Ishikawa (cell line): ENCODE measurements at regions not wholly inside any gene's neighbourhood (a gene's known extent, or its start where the extent isn't known, plus 50 kb on each side); places are given as distances from the start of the nearest gene placed in this dataset.

Experiments
- CEBPB ChIP-seq: IDR thresholded peaks from 2 replicates; pipeline ENCODE4 v1.6.1; 2012
- CREB1 ChIP-seq: IDR thresholded peaks from 2 replicates; pipeline ENCODE4 v1.6.1; 2012; ENCODE audit warnings: low read depth
- EGR1 ChIP-seq: IDR thresholded peaks from 2 replicates; pipeline ENCODE4 v1.6.1; 2012
- EP300 ChIP-seq: IDR thresholded peaks from 2 replicates; pipeline ENCODE4 v1.6.1; 2012; ENCODE audit warnings: borderline replicate concordance
- FOXM1 ChIP-seq: IDR thresholded peaks from 2 replicates; pipeline ENCODE4 v1.6.1; 2012; ENCODE audit warnings: low read depth, borderline replicate concordance
- NFIC ChIP-seq: IDR thresholded peaks from 2 replicates; pipeline ENCODE4 v1.6.1; 2012
- RAD21 ChIP-seq: IDR thresholded peaks from 2 replicates; pipeline ENCODE4 v1.6.1; 2012; ENCODE audit warnings: low read depth
- REST ChIP-seq: IDR thresholded peaks from 2 replicates; pipeline ENCODE4 v1.6.1; 2012; ENCODE audit warnings: low read depth, mild to moderate bottlenecking
- TAF1 ChIP-seq: IDR thresholded peaks from 2 replicates; pipeline ENCODE4 v1.6.1; 2012; ENCODE audit warnings: low read depth, mild to moderate bottlenecking
- TCF12 ChIP-seq: IDR thresholded peaks from 2 replicates; pipeline ENCODE4 v1.6.1; 2012; ENCODE audit warnings: low read depth
- TEAD4 ChIP-seq: IDR thresholded peaks from 2 replicates; pipeline ENCODE4 v1.6.1; 2012
- USF1 ChIP-seq: IDR thresholded peaks from 2 replicates; pipeline ENCODE4 v1.6.1; 2012
- YY1 ChIP-seq: IDR thresholded peaks from 2 replicates; pipeline ENCODE4 v1.6.1; 2012; ENCODE audit warnings: low read depth
- ZBTB7A ChIP-seq: IDR thresholded peaks from 2 replicates; pipeline ENCODE4 v1.6.1; 2012; ENCODE audit warnings: low read depth
- TF ChIP-seq, protein P1 (sequence below): IDR thresholded peaks from 2 replicates; pipeline ENCODE4 v1.6.1; 2012

- TF ChIP-seq, protein P1, sequence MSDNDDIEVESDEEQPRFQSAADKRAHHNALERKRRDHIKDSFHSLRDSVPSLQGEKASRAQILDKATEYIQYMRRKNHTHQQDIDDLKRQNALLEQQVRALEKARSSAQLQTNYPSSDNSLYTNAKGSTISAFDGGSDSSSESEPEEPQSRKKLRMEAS: no peak
- TF ChIP-seq EP300: no peak
- no peak for TF ChIP-seq USF1
- no peak for TF ChIP-seq RAD21
- TF ChIP-seq REST: no peak
- no peak for TF ChIP-seq CREB1
- TF ChIP-seq ZBTB7A: no peak
- TF ChIP-seq TEAD4: no peak
- no peak for TF ChIP-seq CEBPB
- no peak for TF ChIP-seq YY1
- no peak for TF ChIP-seq FOXM1
Observed at GRCh38 chr6:165917576-165917975, 250.1 kb downstream of the TBXT start.

GRCh38 chr6:165915022-165915770 lies 252.2 kb upstream of the PDE10A start:
- TF ChIP-seq CREB1 (no peak), CEBPB (no peak), NFIC (no peak), YY1 (no peak), RAD21 (no peak), FOXM1 (no peak), ZBTB7A (no peak), TCF12 (no peak), TAF1 (no peak), REST (no peak), EP300 (no peak), USF1 (no peak), TEAD4 (no peak), EGR1 (no peak)
- TF ChIP-seq, protein P1: no peak

GRCh38 chr6:165913676-165914570 lies 250.9 kb upstream of the PDE10A start:
- TF ChIP-seq TAF1 (no peak), TCF12 (no peak), YY1 (no peak), EGR1 (no peak), ZBTB7A (no peak), RAD21 (no peak), REST (no peak), TEAD4 (no peak), NFIC (no peak), FOXM1 (no peak), USF1 (no peak), CEBPB (no peak), EP300 (no peak), CREB1 (no peak)
- TF ChIP-seq, protein P1: no peak
